ENCODE measurements at regions not wholly inside any gene's neighbourhood (a gene's known extent, or its start where the extent isn't known, plus 50 kb on each side); places are given as distances from the start of the nearest gene placed in this dataset.

- Histone ChIP-seq H3K9me3 (replicated peaks; ENCODE audit: insufficient read depth, low read length) (no peaks in the 10 kb centered on the region), H2AFZ (ENCODE audit: low read length) (no peak overlapping the region), H4K20me1 (ENCODE audit: insufficient read depth, low read length) (no peaks in the 10 kb centered on the region), H3K27ac (ENCODE audit: low read length) (no peak overlapping the region), H3F3A (ENCODE audit: insufficient read depth, low read length) (no peaks in the 10 kb centered on the region), H3K27me3 (replicated peaks; ENCODE audit: insufficient read depth, low read length) (no peaks in the 10 kb centered on the region), H3K79me2 (ENCODE audit: low read length) (no peaks in the 10 kb centered on the region), H3K9ac (ENCODE audit: low read length) (no peak overlapping the region), H3K9me2 (replicated peaks; ENCODE audit: insufficient read depth, low read length) (no peaks in the 10 kb centered on the region), H3K4me2 (ENCODE audit: low read depth, low read length) (no peak overlapping the region), H3K4me3 (ENCODE audit: low read length) (no peak overlapping the region), H3K4me1 (ENCODE audit: low read length) (no peaks in the 10 kb centered on the region), H3K36me3 (replicated peaks; ENCODE audit: insufficient read depth, low read length) (no peaks in the 10 kb centered on the region)
- no peak for TF ChIP-seq EZH2phosphoT487 (IDR thresholded peaks at IDR 0.05; ENCODE audit: low read length)
- no peak for TF ChIP-seq EZH2 (optimal IDR thresholded peaks at IDR 0.05; ENCODE audit: low read depth, low read length)
- TF ChIP-seq, protein P1, sequence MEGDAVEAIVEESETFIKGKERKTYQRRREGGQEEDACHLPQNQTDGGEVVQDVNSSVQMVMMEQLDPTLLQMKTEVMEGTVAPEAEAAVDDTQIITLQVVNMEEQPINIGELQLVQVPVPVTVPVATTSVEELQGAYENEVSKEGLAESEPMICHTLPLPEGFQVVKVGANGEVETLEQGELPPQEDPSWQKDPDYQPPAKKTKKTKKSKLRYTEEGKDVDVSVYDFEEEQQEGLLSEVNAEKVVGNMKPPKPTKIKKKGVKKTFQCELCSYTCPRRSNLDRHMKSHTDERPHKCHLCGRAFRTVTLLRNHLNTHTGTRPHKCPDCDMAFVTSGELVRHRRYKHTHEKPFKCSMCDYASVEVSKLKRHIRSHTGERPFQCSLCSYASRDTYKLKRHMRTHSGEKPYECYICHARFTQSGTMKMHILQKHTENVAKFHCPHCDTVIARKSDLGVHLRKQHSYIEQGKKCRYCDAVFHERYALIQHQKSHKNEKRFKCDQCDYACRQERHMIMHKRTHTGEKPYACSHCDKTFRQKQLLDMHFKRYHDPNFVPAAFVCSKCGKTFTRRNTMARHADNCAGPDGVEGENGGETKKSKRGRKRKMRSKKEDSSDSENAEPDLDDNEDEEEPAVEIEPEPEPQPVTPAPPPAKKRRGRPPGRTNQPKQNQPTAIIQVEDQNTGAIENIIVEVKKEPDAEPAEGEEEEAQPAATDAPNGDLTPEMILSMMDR (IDR thresholded peaks at IDR 0.05; ENCODE audit: low read length) = no peak
- no peak for DNase-seq
Observed at GRCh38 chrX:150162141-150162540, 201.0 kb upstream of the MAMLD1 start.

- no peaks in the 10 kb centered on the region for H4K20me1 ChIP-seq (ENCODE audit: insufficient read depth, low read length)
- no peak overlapping the region for H2AFZ ChIP-seq (ENCODE audit: low read length)
- no peaks in the 10 kb centered on the region for H3K9me3 ChIP-seq (replicated peaks; ENCODE audit: insufficient read depth, low read length)
- no peak overlapping the region for H3K4me3 ChIP-seq (ENCODE audit: low read length)
- no peaks in the 10 kb centered on the region for H3K79me2 ChIP-seq (ENCODE audit: low read length)
- no peaks in the 10 kb centered on the region for H3K27me3 ChIP-seq (replicated peaks; ENCODE audit: insufficient read depth, low read length)
- DNase-seq = no peak
- no peaks in the 10 kb centered on the region for H3K4me1 ChIP-seq (ENCODE audit: low read length)
- H3K36me3 ChIP-seq (replicated peaks; ENCODE audit: insufficient read depth, low read length) = no peaks in the 10 kb centered on the region
- no peak overlapping the region for H3K4me2 ChIP-seq (ENCODE audit: low read depth, low read length)
- H3K27ac ChIP-seq (ENCODE audit: low read length) = no peak overlapping the region
- no peaks in the 10 kb centered on the region for H3K9me2 ChIP-seq (replicated peaks; ENCODE audit: insufficient read depth, low read length)
- no peak overlapping the region for H3K9ac ChIP-seq (ENCODE audit: low read length)
- no peaks in the 10 kb centered on the region for H3F3A ChIP-seq (ENCODE audit: insufficient read depth, low read length)
- TF ChIP-seq EZH2 (optimal IDR thresholded peaks at IDR 0.05; ENCODE audit: low read depth, low read length) (no peak), EZH2phosphoT487 (IDR thresholded peaks at IDR 0.05; ENCODE audit: low read length) (no peak)
- TF ChIP-seq, protein P1 (IDR thresholded peaks at IDR 0.05; ENCODE audit: low read length) = no peak
Observed at GRCh38 chrX:150163221-150163930, 199.7 kb upstream of the MAMLD1 start.

DNA sequence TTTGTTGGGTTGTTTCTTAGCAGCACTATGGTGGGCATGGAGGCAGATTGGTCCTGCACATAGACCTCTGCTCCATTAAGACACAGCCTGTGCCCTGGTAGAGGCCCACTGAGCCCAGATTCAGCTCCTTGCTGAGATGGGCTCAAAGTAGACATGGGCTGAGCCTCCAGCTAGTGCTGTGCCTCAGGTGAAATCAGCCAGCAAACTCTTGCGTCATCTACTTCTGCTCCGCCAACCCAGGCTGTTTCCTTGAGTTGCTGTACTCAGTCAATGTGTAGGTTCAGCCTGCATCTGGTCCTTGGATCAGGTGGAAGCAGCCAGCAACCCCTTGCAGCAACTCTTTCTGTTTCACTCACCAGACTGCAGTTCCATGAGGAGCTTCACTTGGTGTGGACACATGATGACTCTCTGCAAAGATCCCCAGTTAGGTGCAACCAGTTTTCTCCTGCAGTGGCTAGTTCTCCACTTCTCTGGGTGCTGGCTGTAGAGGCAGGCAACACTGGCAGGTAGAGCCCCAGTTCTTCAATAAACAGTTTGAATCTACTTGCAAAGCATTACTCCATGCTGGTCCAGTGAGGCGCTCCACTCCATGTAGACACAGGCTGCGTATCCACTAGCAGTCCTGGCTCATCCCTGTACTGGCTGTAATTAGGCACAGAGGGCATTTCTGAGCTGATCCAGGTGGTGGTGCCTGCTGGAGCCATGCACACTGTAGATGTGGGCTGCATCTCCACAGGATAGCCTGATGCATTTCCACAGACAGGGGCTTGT is 199.0 kb upstream of the MAMLD1 start:
- H2AFZ ChIP-seq (ENCODE audit: low read length) = no peak overlapping the region
- H4K20me1 ChIP-seq (ENCODE audit: insufficient read depth, low read length) = no peaks in the 10 kb centered on the region
- no peaks in the 10 kb centered on the region for H3K9me2 ChIP-seq (replicated peaks; ENCODE audit: insufficient read depth, low read length)
- no peak overlapping the region for H3K9ac ChIP-seq (ENCODE audit: low read length)
- H3K9me3 ChIP-seq (replicated peaks; ENCODE audit: insufficient read depth, low read length) = no peaks in the 10 kb centered on the region
- H3K27me3 ChIP-seq (replicated peaks; ENCODE audit: insufficient read depth, low read length) = no peaks in the 10 kb centered on the region
- H3K36me3 ChIP-seq (replicated peaks; ENCODE audit: insufficient read depth, low read length) = no peaks in the 10 kb centered on the region
- H3K27ac ChIP-seq (ENCODE audit: low read length) = no peak overlapping the region
- H3F3A ChIP-seq (ENCODE audit: insufficient read depth, low read length) = no peaks in the 10 kb centered on the region
- H3K79me2 ChIP-seq (ENCODE audit: low read length) = no peaks in the 10 kb centered on the region
- TF ChIP-seq EZH2phosphoT487 (IDR thresholded peaks at IDR 0.05; ENCODE audit: low read length) (no peak), EZH2 (optimal IDR thresholded peaks at IDR 0.05; ENCODE audit: low read depth, low read length) (no peak)
- TF ChIP-seq, protein P1 (IDR thresholded peaks at IDR 0.05; ENCODE audit: low read length) = no peak
- no peak overlapping the region for H3K4me3 ChIP-seq (ENCODE audit: low read length)
- no peak overlapping the region for H3K4me2 ChIP-seq (ENCODE audit: low read depth, low read length)
- no peaks in the 10 kb centered on the region for H3K4me1 ChIP-seq (ENCODE audit: low read length)
- DNase-seq = no peak

All from MM.1S (cell line).